H54 (cell line): ENCODE measurements at regions not wholly inside any gene's neighbourhood (a gene's known extent, or its start where the extent isn't known, plus 50 kb on each side); places are given as distances from the start of the nearest gene placed in this dataset.
"Not testable (repeated sequence)": the region's sequence is repeated elsewhere in the genome, so short reads cannot be mapped to it uniquely, and the experiment has no call there.

Source experiments
- DNase-seq: peaks from one replicate; pipeline ENCODE4 v3.0.0; 2011; ENCODE audit warnings: low spot score, mixed read lengths; ENCODE audit not compliant: insufficient read length
- FAIRE-seq: peaks from 3 replicates; lab custom pipeline; 2011; peaks lifted over from hg19 to GRCh38; lab: Jason Lieb, UNC
- POLR2A ChIP-seq: IDR thresholded peaks from 2 replicates; pipeline ENCODE4 v1.6.1; 2011; ENCODE audit warnings: low read depth, mild to moderate bottlenecking, low read length

DNA sequence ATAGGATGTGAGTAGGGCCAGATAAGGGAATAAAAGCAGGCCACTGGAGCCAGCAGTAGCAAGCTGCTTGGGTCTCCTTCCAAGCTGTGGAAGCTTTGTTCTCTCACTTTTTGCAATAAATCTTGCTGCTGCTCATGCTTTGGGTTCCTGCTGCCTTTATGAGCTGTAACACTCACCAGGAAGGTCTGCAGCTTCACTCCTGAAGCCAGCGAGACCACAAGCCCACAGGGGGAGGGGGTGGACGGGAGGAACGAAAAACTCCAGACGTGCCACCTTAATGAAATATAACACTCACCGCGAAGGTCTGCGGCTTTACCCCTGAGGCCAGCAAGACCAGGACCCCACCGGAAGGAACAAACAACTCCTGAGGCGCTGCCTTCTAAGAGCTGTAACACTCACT, 1324.4 kb upstream of the EYS start:
- FAIRE-seq: no peak
- no peak for TF ChIP-seq POLR2A
- DNase-seq: no peak

DNA sequence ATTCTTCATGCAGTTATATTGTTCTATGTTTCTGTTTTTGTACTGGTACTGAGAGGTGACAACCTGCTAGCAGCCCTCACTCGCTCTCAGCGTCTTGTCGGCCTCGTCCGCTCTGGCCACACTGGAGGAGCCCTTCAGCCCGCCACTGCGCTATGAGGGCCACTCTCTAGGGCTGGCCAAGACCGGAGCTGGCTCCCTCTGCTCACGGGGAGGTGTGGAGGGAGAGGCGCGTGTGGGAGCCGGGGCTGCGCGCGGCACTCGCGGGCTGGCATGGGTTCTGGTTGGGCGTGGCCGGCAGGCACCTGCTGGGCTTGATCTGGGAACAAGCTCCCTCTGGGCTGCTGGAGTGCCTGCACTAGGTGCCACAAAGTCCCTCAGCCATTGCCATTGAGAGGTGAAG, 1323.8 kb upstream of the EYS start:
- no peak for TF ChIP-seq POLR2A
- DNase-seq (no peak), FAIRE-seq (no peak)

DNA sequence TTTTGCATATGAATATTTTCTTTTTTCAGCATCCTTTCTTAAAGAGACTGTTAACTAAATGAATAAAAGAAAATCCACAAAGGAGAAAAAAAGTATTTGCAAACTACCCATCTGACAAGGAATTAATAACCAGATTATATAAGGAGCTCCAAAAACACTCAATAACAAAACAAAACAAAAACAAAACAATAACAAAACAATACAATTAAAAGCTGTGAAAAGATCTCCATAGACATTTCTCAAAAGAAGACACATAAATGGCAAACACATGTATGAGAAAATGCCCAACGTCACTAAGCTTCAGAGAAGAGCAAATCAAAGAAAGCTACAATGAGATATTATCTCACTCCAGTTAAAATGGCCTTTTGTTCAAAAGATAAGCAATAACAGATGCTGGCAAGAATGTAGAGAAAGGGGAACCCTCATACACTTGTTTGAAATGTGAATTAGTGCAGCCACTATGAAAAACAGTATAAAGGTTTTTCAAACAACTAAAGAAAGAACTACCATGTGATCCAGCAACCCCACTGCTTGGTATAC, 1310.0 kb upstream of the EYS start:
- TF ChIP-seq POLR2A: no peak
- no peak for DNase-seq
- FAIRE-seq: no peak

DNA sequence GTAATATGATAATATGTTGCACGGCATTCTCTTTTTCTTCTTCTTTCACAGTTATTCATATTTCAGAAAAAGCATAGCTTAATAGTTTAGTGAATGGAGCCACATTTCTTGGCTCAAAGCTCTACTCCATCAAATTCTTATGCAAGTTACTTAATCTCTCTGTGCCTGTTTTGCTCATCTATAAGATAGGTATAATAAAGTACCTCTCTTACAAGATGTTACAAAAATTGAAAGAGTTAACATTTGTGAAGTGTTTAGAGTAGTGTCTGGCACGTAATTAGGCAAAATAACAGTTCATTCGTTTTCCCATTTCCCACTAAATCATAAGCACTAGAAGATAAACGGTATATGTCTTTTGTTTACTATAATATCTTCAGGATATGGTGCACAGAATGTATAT, 1304.4 kb upstream of the EYS start:
- TF ChIP-seq POLR2A: no peak
- FAIRE-seq (no peak), DNase-seq (no peak)

DNA sequence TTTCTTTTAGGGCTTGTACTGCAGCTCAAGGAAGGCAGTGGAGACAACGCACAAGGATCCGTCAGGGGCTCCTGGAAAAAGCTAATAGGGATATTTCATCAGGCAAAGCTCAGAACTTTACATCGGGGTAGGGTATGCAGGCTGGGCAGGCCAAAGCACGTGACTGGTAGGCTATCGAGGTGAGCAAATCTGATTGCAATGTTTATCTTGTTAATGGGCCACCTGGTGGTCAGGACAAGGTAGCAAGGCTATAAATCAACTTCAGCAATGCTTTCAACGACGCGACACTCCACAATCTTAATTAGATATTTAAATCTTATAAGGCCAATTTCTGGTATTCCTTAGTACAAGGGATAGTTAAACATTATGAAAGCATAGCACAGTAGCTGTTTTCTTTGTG, 1302.8 kb upstream of the EYS start:
- no peak for TF ChIP-seq POLR2A
- DNase-seq (no peak), FAIRE-seq (no peak)

DNA sequence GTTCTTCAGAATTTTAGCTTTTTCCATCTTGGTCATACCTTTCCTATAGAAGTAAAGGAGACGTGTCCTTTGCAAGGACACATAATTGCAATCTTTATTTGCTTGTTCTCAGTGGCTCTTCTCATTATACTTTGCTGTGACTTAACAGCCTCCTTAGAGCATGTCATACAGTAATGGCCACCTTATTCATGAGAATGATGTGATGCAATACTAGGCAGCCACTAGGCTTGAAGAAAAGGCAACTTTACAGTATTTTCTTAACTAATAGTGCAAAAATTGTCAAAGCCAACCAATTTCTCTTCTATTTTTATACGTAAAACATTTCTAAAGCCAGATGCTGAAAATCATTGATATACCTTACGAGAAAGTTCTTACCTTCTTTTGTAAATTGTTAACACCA, 1296.8 kb upstream of the EYS start:
- no peak for DNase-seq
- TF ChIP-seq POLR2A: no peak
- FAIRE-seq: no peak

DNA sequence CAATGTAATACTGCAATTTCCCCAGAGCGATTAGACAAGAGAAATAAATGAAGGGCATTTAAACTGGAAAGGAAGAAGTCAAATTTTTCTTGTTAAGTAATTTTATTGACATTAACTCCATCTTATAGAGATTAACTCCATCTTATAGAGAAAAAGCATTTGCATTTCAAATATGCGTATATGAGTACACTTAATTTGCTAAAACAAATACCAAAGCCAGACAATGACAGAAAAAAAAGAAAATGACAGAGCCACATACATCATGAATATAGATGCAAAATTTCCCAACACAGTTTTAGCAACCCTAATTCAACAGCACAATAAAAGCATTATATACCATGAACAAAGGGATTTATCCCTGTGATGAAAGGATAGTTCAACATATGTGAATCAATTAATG, 1293.1 kb upstream of the EYS start:
- TF ChIP-seq POLR2A: no peak
- DNase-seq (no peak), FAIRE-seq (no peak)

DNA sequence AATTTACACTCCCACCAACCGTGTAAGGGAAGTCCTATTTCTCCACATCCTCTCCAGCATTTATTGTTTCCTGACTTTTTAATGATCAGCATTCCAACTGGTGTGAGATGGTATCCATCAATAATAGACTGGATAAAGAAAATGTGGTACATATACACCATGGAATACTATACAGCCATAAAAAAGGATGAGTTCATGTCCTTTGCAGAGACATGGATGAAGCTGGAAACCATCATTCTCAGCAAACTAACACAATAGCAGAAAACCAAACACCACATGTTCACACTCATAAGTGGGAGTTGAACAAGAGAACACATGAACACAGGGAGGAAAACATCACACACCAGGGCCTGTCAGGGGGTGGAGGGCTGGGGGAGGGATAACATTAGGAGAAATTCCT, 1290.6 kb upstream of the EYS start:
- not testable (repeated sequence) for FAIRE-seq, DNase-seq

DNA sequence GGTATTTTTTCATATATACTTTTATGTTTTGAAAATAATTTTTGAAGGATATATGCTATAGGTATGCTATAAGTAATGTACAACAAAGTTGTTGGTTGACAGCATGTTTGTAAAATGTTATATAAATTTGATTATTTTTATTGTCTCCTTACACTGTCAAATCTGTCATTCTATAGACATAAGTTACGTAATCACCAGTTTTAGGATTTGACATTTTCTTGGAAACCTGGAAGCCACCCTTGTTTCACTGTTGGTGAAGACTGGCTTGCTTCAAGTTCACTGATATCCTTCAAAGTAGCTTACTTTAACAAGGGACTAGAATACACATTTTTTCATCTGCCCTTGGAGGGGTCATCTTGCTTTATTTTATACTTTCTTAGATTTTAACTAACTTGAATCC, 1288.6 kb upstream of the EYS start:
- no peak for FAIRE-seq
- TF ChIP-seq POLR2A: no peak

DNA sequence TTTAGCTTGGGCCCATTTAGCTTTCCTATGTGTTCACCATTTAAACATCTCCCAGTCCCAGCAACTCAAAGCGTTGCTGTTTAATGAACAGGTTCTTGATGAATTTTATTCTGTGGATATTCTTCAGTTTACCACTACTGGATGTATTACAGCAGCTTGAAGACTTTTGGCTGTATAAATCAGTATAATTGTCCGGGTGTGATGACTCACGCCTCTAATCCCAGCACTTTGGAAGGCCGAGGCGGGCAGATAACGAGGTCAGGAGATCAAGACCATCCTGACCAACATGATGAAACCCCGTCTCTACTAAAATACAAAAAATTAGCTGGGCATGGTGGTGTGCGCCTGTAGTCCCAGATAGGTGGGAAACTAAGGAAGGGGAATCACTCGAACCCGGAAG, 1286.7 kb upstream of the EYS start:
- DNase-seq: not testable (repeated sequence)
- peak; percentile 57 for FAIRE-seq

More for the DNA sequence above, 1288.6 kb upstream of the EYS start:
- no peak for DNase-seq

DNA sequence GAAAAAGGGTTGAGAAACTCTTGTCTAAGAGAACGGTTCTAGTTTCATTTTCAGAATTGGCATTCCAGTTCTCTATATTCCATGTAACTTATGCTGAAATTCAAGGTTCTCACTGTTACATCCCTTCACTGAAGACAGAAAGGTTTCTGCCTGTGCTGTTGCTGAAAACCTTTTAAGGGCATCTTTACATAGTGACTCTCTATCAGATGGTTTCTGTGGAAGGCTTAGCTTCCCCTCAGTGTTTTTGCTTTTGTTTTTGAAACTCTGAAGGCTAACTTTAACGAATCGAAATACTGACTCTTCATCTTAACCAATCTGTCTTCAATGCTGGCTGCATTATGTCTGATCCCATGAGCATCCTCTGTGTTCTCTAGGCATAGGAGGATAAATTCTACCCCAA, 1286.2 kb upstream of the EYS start:
- DNase-seq (no peak), FAIRE-seq (peak; percentile 81)
- no peak for TF ChIP-seq POLR2A

DNA sequence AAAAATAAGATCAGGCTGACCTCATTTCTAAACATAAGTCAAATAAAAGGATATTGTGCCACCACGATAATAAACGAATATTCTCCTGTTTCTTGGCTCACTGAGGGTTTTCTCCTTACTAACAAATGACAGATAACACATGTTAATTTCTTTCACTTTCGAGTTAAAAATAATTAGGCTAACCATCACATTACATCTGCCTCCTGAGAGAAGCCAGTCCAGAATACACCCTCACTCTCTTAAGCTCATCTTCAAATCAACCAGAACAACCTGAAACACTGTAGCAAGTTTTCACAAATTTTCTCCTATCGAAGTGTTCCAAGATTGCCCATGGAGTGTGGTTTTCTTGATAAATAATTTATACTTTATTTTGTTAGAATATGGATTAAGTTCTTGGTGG, 1285.6 kb upstream of the EYS start:
- TF ChIP-seq POLR2A: no peak
- FAIRE-seq (no peak), DNase-seq (no peak)

DNA sequence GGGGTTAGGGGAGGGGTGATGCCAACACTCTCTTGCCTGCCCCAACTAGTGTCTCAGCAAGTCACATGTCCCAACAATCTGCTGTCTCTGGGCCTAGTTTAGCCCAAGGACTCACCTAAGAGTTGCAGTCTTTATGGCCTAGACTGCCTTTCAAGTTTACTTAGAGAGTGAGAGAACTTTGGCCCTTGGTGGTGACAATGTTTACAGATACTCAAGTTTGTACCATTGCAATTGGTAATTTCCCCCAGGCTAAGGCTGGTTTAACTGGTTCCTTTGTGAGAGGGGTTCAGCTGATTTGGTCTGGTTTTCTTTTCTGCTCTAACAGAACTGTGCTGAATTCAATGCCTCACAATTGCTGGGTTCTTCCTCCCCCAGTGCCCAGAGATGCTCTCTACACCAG, 1279.9 kb upstream of the EYS start:
- TF ChIP-seq POLR2A: no peak
- DNase-seq: no peak
- FAIRE-seq: no peak

DNA sequence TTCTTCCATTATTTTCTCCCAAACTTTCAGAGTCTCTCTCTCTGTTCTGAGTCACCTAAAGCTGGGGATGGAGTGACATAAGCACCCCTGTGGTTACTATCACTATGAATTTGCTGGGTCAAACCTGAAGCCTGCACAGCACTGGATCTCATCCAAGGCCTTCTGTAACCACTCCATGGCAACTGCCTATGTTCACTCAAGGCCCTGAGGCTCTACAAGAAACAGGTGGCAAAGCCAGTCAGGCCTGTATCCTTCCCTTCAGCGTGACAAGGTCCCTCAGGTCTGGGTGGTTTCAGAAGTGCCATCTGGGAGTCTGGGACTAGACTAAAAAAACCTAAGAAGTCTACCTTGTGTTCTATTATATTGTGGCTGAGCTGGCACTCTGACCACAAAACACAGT, 1278.8 kb upstream of the EYS start:
- FAIRE-seq: no peak
- TF ChIP-seq POLR2A: no peak
- DNase-seq: no peak

DNA sequence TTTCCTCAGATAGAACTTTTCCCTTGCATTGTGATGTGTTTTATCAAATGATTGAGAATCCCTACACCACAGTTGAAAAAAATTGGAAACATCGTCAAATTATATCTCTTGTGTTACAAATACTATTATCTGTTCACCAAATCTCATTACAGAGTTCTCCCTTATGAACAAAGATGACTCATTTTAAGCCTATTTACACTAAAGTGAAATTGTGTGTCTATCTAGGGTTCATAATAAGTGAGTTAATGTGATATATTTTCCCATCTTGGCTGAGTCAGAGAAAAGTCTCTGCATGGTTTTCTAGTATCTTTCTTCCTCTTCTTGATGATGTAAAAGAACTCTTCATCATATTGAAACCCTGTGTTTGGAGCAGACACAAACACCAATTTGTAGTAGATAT, 1263.3 kb upstream of the EYS start:
- no peak for TF ChIP-seq POLR2A
- DNase-seq (no peak), FAIRE-seq (no peak)

DNA sequence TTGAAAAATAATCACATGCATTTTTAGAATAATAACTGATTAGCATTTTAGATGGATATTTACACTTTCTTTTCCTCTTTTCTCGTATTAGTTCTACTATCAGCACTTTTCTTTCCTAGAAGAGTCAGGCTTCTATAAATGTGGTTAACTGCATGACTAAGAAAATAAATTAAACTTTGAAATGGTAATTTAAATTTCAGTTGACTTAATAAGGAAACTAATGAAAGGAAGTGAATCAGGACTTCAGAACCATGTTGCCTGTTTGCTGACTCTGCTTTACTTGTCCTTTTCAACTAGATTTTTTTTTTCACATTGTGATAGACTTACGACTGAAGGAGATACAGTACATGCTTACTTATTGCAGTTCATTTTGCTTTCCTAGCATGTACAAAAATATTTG, 1258.2 kb upstream of the EYS start:
- DNase-seq (no peak), FAIRE-seq (no peak)
- no peak for TF ChIP-seq POLR2A
